AG09309 (cell line): ENCODE measurements at regions not wholly inside any gene's neighbourhood (a gene's known extent, or its start where the extent isn't known, plus 50 kb on each side); places are given as distances from the start of the nearest gene placed in this dataset.
A peak's percentile ranks its signal among the peaks of the same experiment; 100 is the strongest.
"Not testable (repeated sequence)": the region's sequence is repeated elsewhere in the genome, so short reads cannot be mapped to it uniquely, and the experiment has no call there.

Experiments
- DNase-seq: peaks from one replicate; pipeline ENCODE4 v3.0.0-alpha.2; 2010; ENCODE audit warnings: low read depth
- H3K4me3 ChIP-seq: 2 replicates; pipeline ENCODE4 v1.5.1; 2011; ENCODE audit warnings: mild to moderate bottlenecking, low read depth, low read length, moderate library complexity; ENCODE audit not compliant: control insufficient read depth
- CTCF ChIP-seq: IDR thresholded peaks from 2 replicates; pipeline ENCODE4 v1.5.1; 2011; ENCODE audit warnings: mild to moderate bottlenecking, low read depth, low read length, inconsistent platforms; ENCODE audit not compliant: insufficient read depth, control insufficient read depth; ENCODE audit errors: missing control alignments

- peak; percentile 47 for TF ChIP-seq CTCF
- DNase-seq = no peak
These were observed 86.2 kb downstream of the RPL27A start for GRCh38 chr11:8768625-8769333.

GRCh38 chr11:8772571-8773519 is 90.3 kb downstream of the RPL27A start:
- no peak for TF ChIP-seq CTCF
- no peak for DNase-seq
- no peak overlapping the region for H3K4me3 ChIP-seq

More at GRCh38 chr11:8768625-8769333, 86.2 kb downstream of the RPL27A start:
- no peak overlapping the region for H3K4me3 ChIP-seq

GRCh38 chr11:8773916-8774539 is 91.4 kb downstream of the RPL27A start:
- no peak overlapping the region for H3K4me3 ChIP-seq
- no peak for TF ChIP-seq CTCF
- no peak for DNase-seq

GRCh38 chr11:8774916-8775315 is 92.3 kb downstream of the RPL27A start:
- not testable (repeated sequence) for DNase-seq, H3K4me3 ChIP-seq

- no peak for DNase-seq
These were observed 92.7 kb downstream of the RPL27A start for GRCh38 chr11:8775332-8775731.

GRCh38 chr11:8775734-8776133 is 93.1 kb downstream of the RPL27A start:
- H3K4me3 ChIP-seq = no peak overlapping the region
- TF ChIP-seq CTCF = no peak
- no peak for DNase-seq

More at GRCh38 chr11:8775332-8775731, 92.7 kb downstream of the RPL27A start:
- TF ChIP-seq CTCF = no peak
- no peak overlapping the region for H3K4me3 ChIP-seq
